ENCODE measurements at regions not wholly inside any gene's neighbourhood (a gene's known extent, or its start where the extent isn't known, plus 50 kb on each side); places are given as distances from the start of the nearest gene placed in this dataset.

- H3K4me2 ChIP-seq (ENCODE audit: low read depth, low read length, poor library complexity, severe bottlenecking): no peak overlapping the region
- H3K27me3 ChIP-seq (ENCODE audit: insufficient read depth, low read length, poor library complexity, severe bottlenecking): no peaks in the 10 kb centered on the region
- H2AFZ ChIP-seq (ENCODE audit: low read length): no peak overlapping the region
- no peaks in the 10 kb centered on the region for H3K4me1 ChIP-seq (ENCODE audit: insufficient read depth, low read length, poor library complexity, severe bottlenecking)
- H3K9ac ChIP-seq (ENCODE audit: low read depth, low read length, poor library complexity, severe bottlenecking): no peak overlapping the region
- H4K20me1 ChIP-seq (ENCODE audit: insufficient read depth, low read length, poor library complexity, severe bottlenecking): no peaks in the 10 kb centered on the region
- no peaks in the 10 kb centered on the region for H3F3A ChIP-seq (ENCODE audit: low read depth)
- H3K36me3 ChIP-seq (ENCODE audit: insufficient read depth, low read length): no peaks in the 10 kb centered on the region
- TF ChIP-seq EZH2phosphoT487 (IDR thresholded peaks at IDR 0.05; ENCODE audit: borderline replicate concordance): no peak
- TF ChIP-seq CTCF (conservative IDR thresholded peaks at IDR 0.05; ENCODE audit: low read length): no peak
- no peaks in the 10 kb centered on the region for H3K79me2 ChIP-seq (ENCODE audit: insufficient read depth, low read length)
- H3K9me2 ChIP-seq (replicated peaks; ENCODE audit: low read depth, low read length): no peaks in the 10 kb centered on the region
- no peaks in the 10 kb centered on the region for H3K9me3 ChIP-seq (ENCODE audit: insufficient read depth, low read depth, low read length)
- no peak overlapping the region for H3K4me3 ChIP-seq (ENCODE audit: low read length, poor library complexity, severe bottlenecking)
Observed at GRCh38 chr19:28948026-28948425, 264.9 kb downstream of the UQCRFS1 start.

- Histone ChIP-seq H4K20me1 (ENCODE audit: insufficient read depth, low read length, poor library complexity, severe bottlenecking) (no peaks in the 10 kb centered on the region), H3K27me3 (ENCODE audit: insufficient read depth, low read length, poor library complexity, severe bottlenecking) (no peaks in the 10 kb centered on the region), H3K4me2 (ENCODE audit: low read depth, low read length, poor library complexity, severe bottlenecking) (no peak overlapping the region), H3K79me2 (ENCODE audit: insufficient read depth, low read length) (no peaks in the 10 kb centered on the region), H3K36me3 (ENCODE audit: insufficient read depth, low read length) (no peaks in the 10 kb centered on the region), H3F3A (ENCODE audit: low read depth) (no peaks in the 10 kb centered on the region), H3K4me1 (ENCODE audit: insufficient read depth, low read length, poor library complexity, severe bottlenecking) (no peaks in the 10 kb centered on the region), H3K9ac (ENCODE audit: low read depth, low read length, poor library complexity, severe bottlenecking) (no peak overlapping the region), H3K4me3 (ENCODE audit: low read length, poor library complexity, severe bottlenecking) (no peak overlapping the region), H3K9me3 (ENCODE audit: insufficient read depth, low read depth, low read length) (no peaks in the 10 kb centered on the region), H2AFZ (ENCODE audit: low read length) (no peak overlapping the region), H3K9me2 (replicated peaks; ENCODE audit: low read depth, low read length) (no peaks in the 10 kb centered on the region)
- no peak for TF ChIP-seq CTCF (conservative IDR thresholded peaks at IDR 0.05; ENCODE audit: low read length)
- no peak for TF ChIP-seq EZH2phosphoT487 (IDR thresholded peaks at IDR 0.05; ENCODE audit: borderline replicate concordance)
Observed at GRCh38 chr19:28943651-28944050, 269.3 kb downstream of the UQCRFS1 start.

- Histone ChIP-seq H3K79me2 (ENCODE audit: insufficient read depth, low read length) (no peaks in the 10 kb centered on the region), H3K27me3 (ENCODE audit: insufficient read depth, low read length, poor library complexity, severe bottlenecking) (no peaks in the 10 kb centered on the region), H3K4me3 (ENCODE audit: low read length, poor library complexity, severe bottlenecking) (no peak overlapping the region), H3K9ac (ENCODE audit: low read depth, low read length, poor library complexity, severe bottlenecking) (no peak overlapping the region), H3K4me1 (ENCODE audit: insufficient read depth, low read length, poor library complexity, severe bottlenecking) (no peaks in the 10 kb centered on the region), H3K4me2 (ENCODE audit: low read depth, low read length, poor library complexity, severe bottlenecking) (no peak overlapping the region), H3K9me3 (ENCODE audit: insufficient read depth, low read depth, low read length) (no peaks in the 10 kb centered on the region), H3K36me3 (ENCODE audit: insufficient read depth, low read length) (no peaks in the 10 kb centered on the region), H3F3A (ENCODE audit: low read depth) (no peaks in the 10 kb centered on the region), H2AFZ (ENCODE audit: low read length) (no peak overlapping the region), H3K9me2 (replicated peaks; ENCODE audit: low read depth, low read length) (no peaks in the 10 kb centered on the region), H4K20me1 (ENCODE audit: insufficient read depth, low read length, poor library complexity, severe bottlenecking) (no peaks in the 10 kb centered on the region)
- TF ChIP-seq EZH2phosphoT487 (IDR thresholded peaks at IDR 0.05; ENCODE audit: borderline replicate concordance): no peak
- TF ChIP-seq CTCF (conservative IDR thresholded peaks at IDR 0.05; ENCODE audit: low read length): no peak
Observed at GRCh38 chr19:28941833-28942232, 271.1 kb downstream of the UQCRFS1 start.

All from Loucy (cell line).